ENCODE measurements at regions not wholly inside any gene's neighbourhood (a gene's known extent, or its start where the extent isn't known, plus 50 kb on each side); places are given as distances from the start of the nearest gene placed in this dataset.

DNA sequence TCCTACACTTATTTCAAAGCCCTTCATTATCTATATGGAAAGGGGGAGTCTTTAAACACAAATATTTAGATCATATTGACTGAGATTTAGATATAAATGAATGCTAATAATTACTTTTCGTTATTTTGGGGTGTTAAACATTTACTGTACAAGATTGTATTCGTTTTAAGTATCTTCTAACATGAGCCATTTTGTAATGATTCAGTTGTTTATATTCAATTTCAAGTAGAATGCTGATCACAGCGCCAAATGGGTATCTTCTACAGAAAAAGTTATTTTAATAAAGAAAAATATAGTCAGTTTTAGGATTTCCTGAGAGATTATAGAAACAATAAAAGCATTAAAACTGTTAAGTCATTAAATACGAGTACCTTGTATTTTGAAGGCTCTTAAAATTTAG, 104.5 kb upstream of the HNRNPU start:
- TF ChIP-seq, protein P1, sequence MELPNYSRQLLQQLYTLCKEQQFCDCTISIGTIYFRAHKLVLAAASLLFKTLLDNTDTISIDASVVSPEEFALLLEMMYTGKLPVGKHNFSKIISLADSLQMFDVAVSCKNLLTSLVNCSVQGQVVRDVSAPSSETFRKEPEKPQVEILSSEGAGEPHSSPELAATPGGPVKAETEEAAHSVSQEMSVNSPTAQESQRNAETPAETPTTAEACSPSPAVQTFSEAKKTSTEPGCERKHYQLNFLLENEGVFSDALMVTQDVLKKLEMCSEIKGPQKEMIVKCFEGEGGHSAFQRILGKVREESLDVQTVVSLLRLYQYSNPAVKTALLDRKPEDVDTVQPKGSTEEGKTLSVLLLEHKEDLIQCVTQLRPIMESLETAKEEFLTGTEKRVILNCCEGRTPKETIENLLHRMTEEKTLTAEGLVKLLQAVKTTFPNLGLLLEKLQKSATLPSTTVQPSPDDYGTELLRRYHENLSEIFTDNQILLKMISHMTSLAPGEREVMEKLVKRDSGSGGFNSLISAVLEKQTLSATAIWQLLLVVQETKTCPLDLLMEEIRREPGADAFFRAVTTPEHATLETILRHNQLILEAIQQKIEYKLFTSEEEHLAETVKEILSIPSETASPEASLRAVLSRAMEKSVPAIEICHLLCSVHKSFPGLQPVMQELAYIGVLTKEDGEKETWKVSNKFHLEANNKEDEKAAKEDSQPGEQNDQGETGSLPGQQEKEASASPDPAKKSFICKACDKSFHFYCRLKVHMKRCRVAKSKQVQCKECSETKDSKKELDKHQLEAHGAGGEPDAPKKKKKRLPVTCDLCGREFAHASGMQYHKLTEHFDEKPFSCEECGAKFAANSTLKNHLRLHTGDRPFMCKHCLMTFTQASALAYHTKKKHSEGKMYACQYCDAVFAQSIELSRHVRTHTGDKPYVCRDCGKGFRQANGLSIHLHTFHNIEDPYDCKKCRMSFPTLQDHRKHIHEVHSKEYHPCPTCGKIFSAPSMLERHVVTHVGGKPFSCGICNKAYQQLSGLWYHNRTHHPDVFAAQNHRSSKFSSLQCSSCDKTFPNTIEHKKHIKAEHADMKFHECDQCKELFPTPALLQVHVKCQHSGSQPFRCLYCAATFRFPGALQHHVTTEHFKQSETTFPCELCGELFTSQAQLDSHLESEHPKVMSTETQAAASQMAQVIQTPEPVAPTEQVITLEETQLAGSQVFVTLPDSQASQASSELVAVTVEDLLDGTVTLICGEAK (IDR thresholded peaks at IDR 0.05; ENCODE audit: borderline replicate concordance): no peak
- no peak for TF ChIP-seq RAD21 (IDR thresholded peaks at IDR 0.05; ENCODE audit: insufficient read depth, low read depth, low read length)
- TF ChIP-seq, protein P2, sequence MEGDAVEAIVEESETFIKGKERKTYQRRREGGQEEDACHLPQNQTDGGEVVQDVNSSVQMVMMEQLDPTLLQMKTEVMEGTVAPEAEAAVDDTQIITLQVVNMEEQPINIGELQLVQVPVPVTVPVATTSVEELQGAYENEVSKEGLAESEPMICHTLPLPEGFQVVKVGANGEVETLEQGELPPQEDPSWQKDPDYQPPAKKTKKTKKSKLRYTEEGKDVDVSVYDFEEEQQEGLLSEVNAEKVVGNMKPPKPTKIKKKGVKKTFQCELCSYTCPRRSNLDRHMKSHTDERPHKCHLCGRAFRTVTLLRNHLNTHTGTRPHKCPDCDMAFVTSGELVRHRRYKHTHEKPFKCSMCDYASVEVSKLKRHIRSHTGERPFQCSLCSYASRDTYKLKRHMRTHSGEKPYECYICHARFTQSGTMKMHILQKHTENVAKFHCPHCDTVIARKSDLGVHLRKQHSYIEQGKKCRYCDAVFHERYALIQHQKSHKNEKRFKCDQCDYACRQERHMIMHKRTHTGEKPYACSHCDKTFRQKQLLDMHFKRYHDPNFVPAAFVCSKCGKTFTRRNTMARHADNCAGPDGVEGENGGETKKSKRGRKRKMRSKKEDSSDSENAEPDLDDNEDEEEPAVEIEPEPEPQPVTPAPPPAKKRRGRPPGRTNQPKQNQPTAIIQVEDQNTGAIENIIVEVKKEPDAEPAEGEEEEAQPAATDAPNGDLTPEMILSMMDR (IDR thresholded peaks at IDR 0.05 in 2 of 3, conservative IDR thresholded peaks at IDR 0.05 in 1 of 3; ENCODE audit: control insufficient read depth in 2 of 3, extremely low read depth in 1 of 3, insufficient read depth in 1 of 3, low read depth in 3 of 3, low read length in 3 of 3): no peak
